ENCODE measurements at regions not wholly inside any gene's neighbourhood (a gene's known extent, or its start where the extent isn't known, plus 50 kb on each side); places are given as distances from the start of the nearest gene placed in this dataset.

- Histone ChIP-seq H3K9me2 (replicated peaks; ENCODE audit: control insufficient read depth, low read length) (no peaks in the 10 kb centered on the region), H3K4me2 (ENCODE audit: low read length) (no peak overlapping the region), H3K4me3 (ENCODE audit: low read length) (no peak overlapping the region), H3K36me3 (ENCODE audit: control insufficient read depth, low read length) (0 out of 2 replicates have a peak, but pooled peaks cover 2% of the 10 kb centered on the region), H3K79me2 (ENCODE audit: control insufficient read depth, low read length) (no peaks in the 10 kb centered on the region), H3K9me3 (ENCODE audit: control insufficient read depth, insufficient read depth, low read length) (peaks cover 17% of the 10 kb centered on the region; the same call in 1 of the 2 replicates), H3F3A (ENCODE audit: control insufficient read depth, insufficient read depth) (peaks cover 4% of the 10 kb centered on the region), H3K27me3 (ENCODE audit: control insufficient read depth, low read length) (no peaks in the 10 kb centered on the region), H3K27ac (ENCODE audit: low read depth, low read length) (no peak overlapping the region), H4K20me1 (ENCODE audit: control insufficient read depth, insufficient read depth, low read depth, low read length) (no peaks in the 10 kb centered on the region), H3K4me1 (ENCODE audit: control insufficient read depth, low read length) (peaks cover 74% of the 10 kb centered on the region)
- TF ChIP-seq, protein P1, sequence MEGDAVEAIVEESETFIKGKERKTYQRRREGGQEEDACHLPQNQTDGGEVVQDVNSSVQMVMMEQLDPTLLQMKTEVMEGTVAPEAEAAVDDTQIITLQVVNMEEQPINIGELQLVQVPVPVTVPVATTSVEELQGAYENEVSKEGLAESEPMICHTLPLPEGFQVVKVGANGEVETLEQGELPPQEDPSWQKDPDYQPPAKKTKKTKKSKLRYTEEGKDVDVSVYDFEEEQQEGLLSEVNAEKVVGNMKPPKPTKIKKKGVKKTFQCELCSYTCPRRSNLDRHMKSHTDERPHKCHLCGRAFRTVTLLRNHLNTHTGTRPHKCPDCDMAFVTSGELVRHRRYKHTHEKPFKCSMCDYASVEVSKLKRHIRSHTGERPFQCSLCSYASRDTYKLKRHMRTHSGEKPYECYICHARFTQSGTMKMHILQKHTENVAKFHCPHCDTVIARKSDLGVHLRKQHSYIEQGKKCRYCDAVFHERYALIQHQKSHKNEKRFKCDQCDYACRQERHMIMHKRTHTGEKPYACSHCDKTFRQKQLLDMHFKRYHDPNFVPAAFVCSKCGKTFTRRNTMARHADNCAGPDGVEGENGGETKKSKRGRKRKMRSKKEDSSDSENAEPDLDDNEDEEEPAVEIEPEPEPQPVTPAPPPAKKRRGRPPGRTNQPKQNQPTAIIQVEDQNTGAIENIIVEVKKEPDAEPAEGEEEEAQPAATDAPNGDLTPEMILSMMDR (IDR thresholded peaks at IDR 0.05; ENCODE audit: low read depth, low read length, poor library complexity, severe bottlenecking) = no peak
- TF ChIP-seq EZH2phosphoT487 (IDR thresholded peaks at IDR 0.05; ENCODE audit: borderline replicate concordance, low read length) = no peak
Measured at GRCh38 chr3:188104050-188104449, 49.9 kb upstream of the LPP start.
